Panc1 (cell line): ENCODE measurements at regions not wholly inside any gene's neighbourhood (a gene's known extent, or its start where the extent isn't known, plus 50 kb on each side); places are given as distances from the start of the nearest gene placed in this dataset.

Experiments used
- POLR2AphosphoS5 ChIP-seq: IDR thresholded peaks from 2 replicates; pipeline ENCODE4 v1.6.1; 2012; ENCODE audit warnings: mild to moderate bottlenecking, low read depth, low read length, moderate library complexity
- SIN3A ChIP-seq: IDR thresholded peaks from 2 replicates; pipeline ENCODE4 v1.6.1; 2012; ENCODE audit warnings: low read depth, mild to moderate bottlenecking, low read length, moderate library complexity, borderline replicate concordance; ENCODE audit not compliant: insufficient read depth
- TF ChIP-seq, protein P1 (sequence below): fragments of 450-650 bp; IDR thresholded peaks from 2 replicates; pipeline ENCODE4 v1.5.1; 2017; ENCODE audit warnings: mild to moderate bottlenecking
- TF ChIP-seq, protein P2 (sequence below), 2 experiments: IDR thresholded peaks; 2 replicates each; pipeline ENCODE4 v1.6.1; 2011 to 2012; ENCODE audit warnings: low read depth in 2 of 2, control low read depth in 1 of 2, low read length in 1 of 2, mild to moderate bottlenecking in 1 of 2, moderate library complexity in 1 of 2; ENCODE audit not compliant: insufficient read depth in 1 of 2

DNA sequence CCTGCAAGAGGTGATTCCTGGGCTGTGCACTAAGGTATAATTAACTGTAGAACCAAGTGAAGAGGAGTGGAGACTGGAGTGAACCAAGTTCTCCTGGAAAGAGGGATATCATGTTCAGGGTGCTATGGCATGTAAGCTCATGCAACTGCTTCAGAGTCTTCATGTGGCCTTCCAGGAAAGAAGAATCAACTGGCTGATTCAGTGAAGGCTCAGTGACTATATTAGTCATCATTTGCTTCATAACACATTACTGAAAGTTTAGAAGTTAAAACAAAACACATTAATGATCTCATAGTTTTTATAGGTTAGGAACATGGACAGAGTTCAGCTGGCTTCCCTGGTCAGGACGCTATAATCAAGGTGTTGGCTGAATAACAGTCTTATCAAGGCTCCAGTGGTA, 1200.8 kb upstream of the GYPC start:
- TF ChIP-seq, protein P1, sequence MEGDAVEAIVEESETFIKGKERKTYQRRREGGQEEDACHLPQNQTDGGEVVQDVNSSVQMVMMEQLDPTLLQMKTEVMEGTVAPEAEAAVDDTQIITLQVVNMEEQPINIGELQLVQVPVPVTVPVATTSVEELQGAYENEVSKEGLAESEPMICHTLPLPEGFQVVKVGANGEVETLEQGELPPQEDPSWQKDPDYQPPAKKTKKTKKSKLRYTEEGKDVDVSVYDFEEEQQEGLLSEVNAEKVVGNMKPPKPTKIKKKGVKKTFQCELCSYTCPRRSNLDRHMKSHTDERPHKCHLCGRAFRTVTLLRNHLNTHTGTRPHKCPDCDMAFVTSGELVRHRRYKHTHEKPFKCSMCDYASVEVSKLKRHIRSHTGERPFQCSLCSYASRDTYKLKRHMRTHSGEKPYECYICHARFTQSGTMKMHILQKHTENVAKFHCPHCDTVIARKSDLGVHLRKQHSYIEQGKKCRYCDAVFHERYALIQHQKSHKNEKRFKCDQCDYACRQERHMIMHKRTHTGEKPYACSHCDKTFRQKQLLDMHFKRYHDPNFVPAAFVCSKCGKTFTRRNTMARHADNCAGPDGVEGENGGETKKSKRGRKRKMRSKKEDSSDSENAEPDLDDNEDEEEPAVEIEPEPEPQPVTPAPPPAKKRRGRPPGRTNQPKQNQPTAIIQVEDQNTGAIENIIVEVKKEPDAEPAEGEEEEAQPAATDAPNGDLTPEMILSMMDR: no peak
- TF ChIP-seq POLR2AphosphoS5: no peak
- no peak for TF ChIP-seq SIN3A
- TF ChIP-seq, protein P2, sequence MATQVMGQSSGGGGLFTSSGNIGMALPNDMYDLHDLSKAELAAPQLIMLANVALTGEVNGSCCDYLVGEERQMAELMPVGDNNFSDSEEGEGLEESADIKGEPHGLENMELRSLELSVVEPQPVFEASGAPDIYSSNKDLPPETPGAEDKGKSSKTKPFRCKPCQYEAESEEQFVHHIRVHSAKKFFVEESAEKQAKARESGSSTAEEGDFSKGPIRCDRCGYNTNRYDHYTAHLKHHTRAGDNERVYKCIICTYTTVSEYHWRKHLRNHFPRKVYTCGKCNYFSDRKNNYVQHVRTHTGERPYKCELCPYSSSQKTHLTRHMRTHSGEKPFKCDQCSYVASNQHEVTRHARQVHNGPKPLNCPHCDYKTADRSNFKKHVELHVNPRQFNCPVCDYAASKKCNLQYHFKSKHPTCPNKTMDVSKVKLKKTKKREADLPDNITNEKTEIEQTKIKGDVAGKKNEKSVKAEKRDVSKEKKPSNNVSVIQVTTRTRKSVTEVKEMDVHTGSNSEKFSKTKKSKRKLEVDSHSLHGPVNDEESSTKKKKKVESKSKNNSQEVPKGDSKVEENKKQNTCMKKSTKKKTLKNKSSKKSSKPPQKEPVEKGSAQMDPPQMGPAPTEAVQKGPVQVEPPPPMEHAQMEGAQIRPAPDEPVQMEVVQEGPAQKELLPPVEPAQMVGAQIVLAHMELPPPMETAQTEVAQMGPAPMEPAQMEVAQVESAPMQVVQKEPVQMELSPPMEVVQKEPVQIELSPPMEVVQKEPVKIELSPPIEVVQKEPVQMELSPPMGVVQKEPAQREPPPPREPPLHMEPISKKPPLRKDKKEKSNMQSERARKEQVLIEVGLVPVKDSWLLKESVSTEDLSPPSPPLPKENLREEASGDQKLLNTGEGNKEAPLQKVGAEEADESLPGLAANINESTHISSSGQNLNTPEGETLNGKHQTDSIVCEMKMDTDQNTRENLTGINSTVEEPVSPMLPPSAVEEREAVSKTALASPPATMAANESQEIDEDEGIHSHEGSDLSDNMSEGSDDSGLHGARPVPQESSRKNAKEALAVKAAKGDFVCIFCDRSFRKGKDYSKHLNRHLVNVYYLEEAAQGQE (IDR thresholded peaks at IDR 0.05; ENCODE audit: insufficient read depth in 1 of 2, low read depth in 2 of 2, low read length in 1 of 2): no peak
